ENCODE measurements at regions not wholly inside any gene's neighbourhood (a gene's known extent, or its start where the extent isn't known, plus 50 kb on each side); places are given as distances from the start of the nearest gene placed in this dataset.

DNA sequence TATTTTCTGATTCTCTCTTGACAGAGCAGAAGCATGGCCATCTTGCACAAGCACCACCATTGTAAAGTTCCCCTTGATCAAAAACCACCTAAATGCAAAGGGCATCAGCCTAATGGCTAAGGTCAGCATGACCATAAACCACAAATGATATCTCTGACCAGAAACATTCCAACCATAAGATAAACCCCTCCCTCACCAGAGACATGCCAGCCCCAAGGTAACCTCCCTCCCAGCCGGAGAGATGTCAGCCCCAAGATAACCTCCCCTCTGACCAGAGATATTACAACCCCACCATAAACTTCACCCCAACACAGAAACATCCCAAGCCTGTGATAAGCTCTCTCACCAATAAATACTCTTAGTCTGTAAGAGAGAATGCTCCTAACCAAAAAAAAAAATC, 72.1 kb upstream of the CDK1 start:
- H4K20me1 ChIP-seq (ENCODE audit: insufficient read depth, low read length), result no peaks in the 10 kb centered on the region
- no peaks in the 10 kb centered on the region for H3K36me3 ChIP-seq (ENCODE audit: insufficient read depth, low read length)
- H3K9me3 ChIP-seq (ENCODE audit: insufficient read depth, low read length, severe bottlenecking), result no peaks in the 10 kb centered on the region
- no peak overlapping the region for H3K9ac ChIP-seq (ENCODE audit: low read depth, low read length)
- no peak for TF ChIP-seq EZH2 (IDR thresholded peaks at IDR 0.05; ENCODE audit: borderline replicate concordance, low read depth, low read length, severe bottlenecking)
- TF ChIP-seq, protein P1, sequence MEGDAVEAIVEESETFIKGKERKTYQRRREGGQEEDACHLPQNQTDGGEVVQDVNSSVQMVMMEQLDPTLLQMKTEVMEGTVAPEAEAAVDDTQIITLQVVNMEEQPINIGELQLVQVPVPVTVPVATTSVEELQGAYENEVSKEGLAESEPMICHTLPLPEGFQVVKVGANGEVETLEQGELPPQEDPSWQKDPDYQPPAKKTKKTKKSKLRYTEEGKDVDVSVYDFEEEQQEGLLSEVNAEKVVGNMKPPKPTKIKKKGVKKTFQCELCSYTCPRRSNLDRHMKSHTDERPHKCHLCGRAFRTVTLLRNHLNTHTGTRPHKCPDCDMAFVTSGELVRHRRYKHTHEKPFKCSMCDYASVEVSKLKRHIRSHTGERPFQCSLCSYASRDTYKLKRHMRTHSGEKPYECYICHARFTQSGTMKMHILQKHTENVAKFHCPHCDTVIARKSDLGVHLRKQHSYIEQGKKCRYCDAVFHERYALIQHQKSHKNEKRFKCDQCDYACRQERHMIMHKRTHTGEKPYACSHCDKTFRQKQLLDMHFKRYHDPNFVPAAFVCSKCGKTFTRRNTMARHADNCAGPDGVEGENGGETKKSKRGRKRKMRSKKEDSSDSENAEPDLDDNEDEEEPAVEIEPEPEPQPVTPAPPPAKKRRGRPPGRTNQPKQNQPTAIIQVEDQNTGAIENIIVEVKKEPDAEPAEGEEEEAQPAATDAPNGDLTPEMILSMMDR (IDR thresholded peaks at IDR 0.05; ENCODE audit: borderline replicate concordance, extremely low read depth, low read length, poor library complexity, severe bottlenecking), result no peak
- H2AFZ ChIP-seq (ENCODE audit: low read depth, low read length), result no peak overlapping the region
- no peaks in the 10 kb centered on the region for H3K4me1 ChIP-seq (ENCODE audit: insufficient read depth, low read length)
- no peak overlapping the region for H3K27ac ChIP-seq (ENCODE audit: low read length)
- H3K4me3 ChIP-seq (ENCODE audit: low read depth in 1 of 2, low read length in 2 of 2), result no peak overlapping the region
- H3K4me2 ChIP-seq (ENCODE audit: insufficient read depth, low read length), result no peak overlapping the region
- ATAC-seq (ENCODE audit: insufficient read depth, low read depth), result no peak
- peaks cover 3% of the 10 kb centered on the region for H3K27me3 ChIP-seq (ENCODE audit: insufficient read depth, low read length, poor library complexity)
- H3K79me2 ChIP-seq (ENCODE audit: insufficient read depth, low read length), result no peaks in the 10 kb centered on the region
- DNase-seq, result no peak

DNA sequence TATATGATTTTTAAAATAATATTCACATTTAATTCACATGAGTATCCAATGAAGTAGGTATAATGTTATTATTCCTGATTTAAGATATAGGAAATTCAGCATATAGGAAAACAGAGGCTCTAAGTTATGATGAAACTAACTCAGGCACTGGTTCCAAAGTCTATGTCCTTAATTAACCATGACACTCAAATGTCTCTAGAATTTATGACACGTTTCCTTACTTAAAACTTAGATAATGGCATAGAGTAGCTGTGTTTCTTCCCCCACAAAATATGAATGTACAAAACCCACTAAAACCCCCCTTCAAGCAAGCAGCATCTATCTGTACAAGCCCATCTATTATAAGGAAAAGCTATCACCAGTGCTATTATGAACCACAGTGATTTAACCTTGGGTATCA, 72.9 kb upstream of the CDK1 start:
- H4K20me1 ChIP-seq (ENCODE audit: insufficient read depth, low read length), result no peaks in the 10 kb centered on the region
- H3K36me3 ChIP-seq (ENCODE audit: insufficient read depth, low read length), result no peaks in the 10 kb centered on the region
- no peak overlapping the region for H2AFZ ChIP-seq (ENCODE audit: low read depth, low read length)
- no peak for ATAC-seq (ENCODE audit: insufficient read depth, low read depth)
- no peaks in the 10 kb centered on the region for H3K4me1 ChIP-seq (ENCODE audit: insufficient read depth, low read length)
- TF ChIP-seq EZH2 (IDR thresholded peaks at IDR 0.05; ENCODE audit: borderline replicate concordance, low read depth, low read length, severe bottlenecking), result no peak
- TF ChIP-seq, protein P1 (IDR thresholded peaks at IDR 0.05; ENCODE audit: borderline replicate concordance, extremely low read depth, low read length, poor library complexity, severe bottlenecking), result no peak
- no peaks in the 10 kb centered on the region for H3K9me3 ChIP-seq (ENCODE audit: insufficient read depth, low read length, severe bottlenecking)
- H3K4me2 ChIP-seq (ENCODE audit: insufficient read depth, low read length), result no peak overlapping the region
- no peak for DNase-seq
- H3K79me2 ChIP-seq (ENCODE audit: insufficient read depth, low read length), result no peaks in the 10 kb centered on the region
- no peak overlapping the region for H3K27ac ChIP-seq (ENCODE audit: low read length)
- H3K9ac ChIP-seq (ENCODE audit: low read depth, low read length), result no peak overlapping the region
- peaks cover 3% of the 10 kb centered on the region for H3K27me3 ChIP-seq (ENCODE audit: insufficient read depth, low read length, poor library complexity)
- no peak overlapping the region for H3K4me3 ChIP-seq (ENCODE audit: low read depth in 1 of 2, low read length in 2 of 2)

DNA sequence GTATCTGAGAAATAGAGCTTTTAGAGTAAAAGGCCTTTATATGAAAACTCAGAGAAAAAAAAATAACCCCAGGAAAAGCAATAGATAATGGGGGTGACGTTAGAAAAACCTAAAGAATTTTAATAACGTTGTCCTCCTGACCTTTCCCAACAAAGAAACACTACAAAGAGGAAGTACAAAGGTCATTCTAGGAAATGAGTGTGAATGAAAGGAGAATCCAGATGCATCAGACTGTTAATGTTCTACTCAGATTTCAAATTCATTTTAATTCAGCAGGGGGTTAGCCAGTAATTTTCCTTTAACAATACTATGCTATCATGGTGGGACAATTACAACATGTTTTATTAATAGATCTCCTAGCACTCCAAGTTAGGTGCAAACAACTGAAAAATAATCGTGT, 73.8 kb upstream of the CDK1 start:
- no peak for TF ChIP-seq EZH2 (IDR thresholded peaks at IDR 0.05; ENCODE audit: borderline replicate concordance, low read depth, low read length, severe bottlenecking)
- TF ChIP-seq, protein P1 (IDR thresholded peaks at IDR 0.05; ENCODE audit: borderline replicate concordance, extremely low read depth, low read length, poor library complexity, severe bottlenecking), result no peak
- Histone ChIP-seq H3K4me1 (ENCODE audit: insufficient read depth, low read length) (no peaks in the 10 kb centered on the region), H3K79me2 (ENCODE audit: insufficient read depth, low read length) (no peaks in the 10 kb centered on the region), H3K27me3 (ENCODE audit: insufficient read depth, low read length, poor library complexity) (peaks cover 3% of the 10 kb centered on the region), H3K36me3 (ENCODE audit: insufficient read depth, low read length) (no peaks in the 10 kb centered on the region), H3K9me3 (ENCODE audit: insufficient read depth, low read length, severe bottlenecking) (no peaks in the 10 kb centered on the region), H3K4me2 (ENCODE audit: insufficient read depth, low read length) (no peak overlapping the region), H3K27ac (ENCODE audit: low read length) (no peak overlapping the region), H2AFZ (ENCODE audit: low read depth, low read length) (no peak overlapping the region), H3K9ac (ENCODE audit: low read depth, low read length) (no peak overlapping the region), H3K4me3 (ENCODE audit: low read depth in 1 of 2, low read length in 2 of 2) (no peak overlapping the region), H4K20me1 (ENCODE audit: insufficient read depth, low read length) (no peaks in the 10 kb centered on the region)
- DNase-seq, result no peak
- ATAC-seq (ENCODE audit: insufficient read depth, low read depth), result no peak

Data from DND-41 (cell line).